ENCODE measurements at regions not wholly inside any gene's neighbourhood (a gene's known extent, or its start where the extent isn't known, plus 50 kb on each side); places are given as distances from the start of the nearest gene placed in this dataset.

- no peak for DNase-seq
Measured at GRCh38 chr4:178838776-178839175, 1396.5 kb upstream of the AGA start.

GRCh38 chr4:178856139-178856800, 1414.0 kb upstream of the AGA start:
- DNase-seq: no peak

GRCh38 chr4:178871476-178871875, 1429.2 kb upstream of the AGA start:
- DNase-seq: peak; percentile 19

- no peak for DNase-seq
Measured at GRCh38 chr4:178881937-178882336, 1439.7 kb upstream of the AGA start.

- DNase-seq: no peak
Measured at GRCh38 chr4:178894126-178894525, 1451.9 kb upstream of the AGA start.

GRCh38 chr4:178899084-178899483, 1456.8 kb upstream of the AGA start:
- no peak for DNase-seq

- DNase-seq: no peak
Measured at GRCh38 chr4:178917756-178918155, 1475.5 kb upstream of the AGA start.

- peak; percentile 30 for DNase-seq
Measured at GRCh38 chr4:178937130-178937529, 1494.9 kb upstream of the AGA start.

- no peak for DNase-seq
Measured at GRCh38 chr4:178941975-178942374, 1499.7 kb upstream of the AGA start.

GRCh38 chr4:178953447-178954120, 1511.3 kb upstream of the AGA start:
- no peak for DNase-seq

- no peak for DNase-seq
Measured at GRCh38 chr4:178955614-178956013, 1513.4 kb upstream of the AGA start.

GRCh38 chr4:178958725-178959440, 1516.6 kb upstream of the AGA start:
- DNase-seq: peak; percentile 69

GRCh38 chr4:178963446-178964045, 1521.3 kb upstream of the AGA start:
- no peak for DNase-seq

- DNase-seq: no peak
Measured at GRCh38 chr4:178966644-178967043, 1524.4 kb upstream of the AGA start.

- DNase-seq: no peak
Measured at GRCh38 chr4:178970433-178971140, 1528.3 kb upstream of the AGA start.

GRCh38 chr4:178976861-178977260, 1534.6 kb upstream of the AGA start:
- peak; percentile 55 for DNase-seq

GRCh38 chr4:178993306-178993705, 1551.1 kb upstream of the AGA start:
- DNase-seq: no peak

GRCh38 chr4:179001918-179002317, 1559.7 kb upstream of the AGA start:
- DNase-seq: no peak

GRCh38 chr4:179007755-179008154, 1565.5 kb upstream of the AGA start:
- DNase-seq: peak; percentile 39

- DNase-seq: no peak
Measured at GRCh38 chr4:179017581-179017980, 1575.3 kb upstream of the AGA start.

GRCh38 chr4:179027569-179027968, 1585.3 kb upstream of the AGA start:
- DNase-seq: no peak

GRCh38 chr4:179028321-179028720, 1586.1 kb upstream of the AGA start:
- peak; percentile 68 for DNase-seq

- no peak for DNase-seq
Measured at GRCh38 chr4:179029683-179030082, 1587.4 kb upstream of the AGA start.
